ENCODE measurements at regions not wholly inside any gene's neighbourhood (a gene's known extent, or its start where the extent isn't known, plus 50 kb on each side); places are given as distances from the start of the nearest gene placed in this dataset.

DNA sequence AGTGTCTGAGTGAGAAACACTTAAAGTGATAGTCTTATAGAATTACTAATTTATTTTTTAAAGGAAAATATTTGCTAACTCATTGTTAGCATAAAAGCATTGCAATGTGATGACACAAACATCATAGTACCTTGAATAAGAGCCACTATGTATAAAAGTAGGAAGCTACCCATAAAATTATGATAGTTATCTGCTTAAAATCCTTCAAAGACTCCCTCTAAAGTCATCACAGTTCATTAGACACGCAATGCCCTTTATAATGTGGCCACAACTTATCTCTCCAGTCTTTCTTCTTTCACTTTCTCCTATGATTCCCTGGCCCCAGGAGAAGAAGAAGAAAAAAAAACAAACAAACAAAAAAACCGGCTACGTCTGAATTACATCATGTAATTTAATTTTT is 1144.0 kb upstream of the NUDT12 start:
- Histone ChIP-seq H3K36me3 (no peaks in the 10 kb centered on the region), H3K27me3 (no peaks in the 10 kb centered on the region), H3K27ac (no peak overlapping the region), H3K4me1 (no peaks in the 10 kb centered on the region), H3K9me3 (peaks cover 0 to 7% of the 10 kb centered on the region in 2 donors), H3K4me3 (no peak overlapping the region)
- no peak for DNase-seq (ENCODE audit: low spot score)
- TF ChIP-seq, protein P1, sequence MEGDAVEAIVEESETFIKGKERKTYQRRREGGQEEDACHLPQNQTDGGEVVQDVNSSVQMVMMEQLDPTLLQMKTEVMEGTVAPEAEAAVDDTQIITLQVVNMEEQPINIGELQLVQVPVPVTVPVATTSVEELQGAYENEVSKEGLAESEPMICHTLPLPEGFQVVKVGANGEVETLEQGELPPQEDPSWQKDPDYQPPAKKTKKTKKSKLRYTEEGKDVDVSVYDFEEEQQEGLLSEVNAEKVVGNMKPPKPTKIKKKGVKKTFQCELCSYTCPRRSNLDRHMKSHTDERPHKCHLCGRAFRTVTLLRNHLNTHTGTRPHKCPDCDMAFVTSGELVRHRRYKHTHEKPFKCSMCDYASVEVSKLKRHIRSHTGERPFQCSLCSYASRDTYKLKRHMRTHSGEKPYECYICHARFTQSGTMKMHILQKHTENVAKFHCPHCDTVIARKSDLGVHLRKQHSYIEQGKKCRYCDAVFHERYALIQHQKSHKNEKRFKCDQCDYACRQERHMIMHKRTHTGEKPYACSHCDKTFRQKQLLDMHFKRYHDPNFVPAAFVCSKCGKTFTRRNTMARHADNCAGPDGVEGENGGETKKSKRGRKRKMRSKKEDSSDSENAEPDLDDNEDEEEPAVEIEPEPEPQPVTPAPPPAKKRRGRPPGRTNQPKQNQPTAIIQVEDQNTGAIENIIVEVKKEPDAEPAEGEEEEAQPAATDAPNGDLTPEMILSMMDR (IDR thresholded peaks at IDR 0.05), result no peak

- no peak for DNase-seq (ENCODE audit: low spot score)
- H3K4me3 ChIP-seq, result no peak overlapping the region
- TF ChIP-seq, protein P1 (IDR thresholded peaks at IDR 0.05), result no peak
- peaks cover 0 to 7% of the 10 kb centered on the region in 2 donors for H3K9me3 ChIP-seq
- no peaks in the 10 kb centered on the region for H3K4me1 ChIP-seq
- H3K27me3 ChIP-seq, result no peaks in the 10 kb centered on the region
- no peak overlapping the region for H3K27ac ChIP-seq
- no peaks in the 10 kb centered on the region for H3K36me3 ChIP-seq
Observed at GRCh38 chr5:104702212-104702611, 1139.6 kb upstream of the NUDT12 start.

DNA sequence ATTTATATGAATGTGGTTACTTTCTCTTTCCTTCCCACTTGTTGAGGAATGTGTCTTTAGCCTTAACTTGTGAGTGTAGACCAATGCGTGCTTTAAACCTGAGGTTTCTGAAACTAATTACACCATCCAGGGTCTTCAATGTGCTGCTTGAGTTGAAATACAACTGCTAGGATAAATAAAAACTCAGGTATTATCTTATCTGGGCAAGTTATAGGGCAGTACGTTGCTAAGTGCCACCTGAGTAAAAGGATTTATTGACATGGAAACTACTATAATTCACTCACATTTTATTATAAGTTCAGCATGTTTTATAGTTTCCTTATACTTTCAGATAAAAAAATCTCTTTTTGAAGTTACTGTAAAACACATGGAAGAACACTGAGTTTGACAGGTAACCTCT is 1136.8 kb upstream of the NUDT12 start:
- no peaks in the 10 kb centered on the region for H3K4me1 ChIP-seq
- no peak overlapping the region for H3K27ac ChIP-seq
- no peak for DNase-seq (ENCODE audit: low spot score)
- H3K4me3 ChIP-seq, result no peak overlapping the region
- H3K27me3 ChIP-seq, result no peaks in the 10 kb centered on the region
- TF ChIP-seq, protein P1 (IDR thresholded peaks at IDR 0.05), result no peak
- no peaks in the 10 kb centered on the region for H3K36me3 ChIP-seq
- H3K9me3 ChIP-seq, result peaks cover 0 to 7% of the 10 kb centered on the region in 2 donors

- Histone ChIP-seq H3K9me3 (peaks cover 0 to 8% of the 10 kb centered on the region in 2 donors), H3K4me3 (no peak overlapping the region), H3K27me3 (no peaks in the 10 kb centered on the region), H3K36me3 (no peaks in the 10 kb centered on the region), H3K27ac (no peak overlapping the region), H3K4me1 (no peaks in the 10 kb centered on the region)
- DNase-seq (ENCODE audit: low spot score), result no peak
- TF ChIP-seq, protein P1 (IDR thresholded peaks at IDR 0.05), result no peak
Observed at GRCh38 chr5:104661256-104661655, 1098.7 kb upstream of the NUDT12 start.

- no peak overlapping the region for H3K27ac ChIP-seq
- no peak for DNase-seq (ENCODE audit: low spot score)
- TF ChIP-seq, protein P1 (IDR thresholded peaks at IDR 0.05), result no peak
- no peaks in the 10 kb centered on the region for H3K27me3 ChIP-seq
- no peaks in the 10 kb centered on the region for H3K4me1 ChIP-seq
- H3K36me3 ChIP-seq, result no peaks in the 10 kb centered on the region
- no peak overlapping the region for H3K4me3 ChIP-seq
- H3K9me3 ChIP-seq, result no peaks in the 10 kb centered on the region
Observed at GRCh38 chr5:104659497-104659896, 1096.9 kb upstream of the NUDT12 start.

GRCh38 chr5:104652271-104652861 is 1089.8 kb upstream of the NUDT12 start:
- TF ChIP-seq, protein P1 (IDR thresholded peaks at IDR 0.05), result no peak
- Histone ChIP-seq H3K27me3 (no peaks in the 10 kb centered on the region), H3K9me3 (peaks cover 0 to 13% of the 10 kb centered on the region in 2 donors), H3K4me3 (no peak overlapping the region), H3K27ac (no peak overlapping the region), H3K36me3 (no peaks in the 10 kb centered on the region), H3K4me1 (no peaks in the 10 kb centered on the region)
- DNase-seq (ENCODE audit: low spot score), result no peak
